DND-41 (cell line): ENCODE measurements at regions not wholly inside any gene's neighbourhood (a gene's known extent, or its start where the extent isn't known, plus 50 kb on each side); places are given as distances from the start of the nearest gene placed in this dataset.

Experiments
- ATAC-seq: fragments of 200-7000 bp; cut with Tn5 transposase; 3 replicates; pipeline ENCODE4 v1.9.1; 2021; ENCODE audit warnings: low read depth; ENCODE audit not compliant: insufficient read depth
- DNase-seq: peaks from one replicate; pipeline ENCODE4 v3.0.0-alpha.2; 2020
- H2AFZ ChIP-seq: 2 replicates; pipeline ENCODE4 v1.6.0; 2012; ENCODE audit warnings: low read depth, low read length
- H3K27ac ChIP-seq: 2 replicates; pipeline ENCODE4 v1.5.1; 2012; ENCODE audit warnings: low read length, inconsistent platforms
- H3K27me3 ChIP-seq: fragments of 200-600 bp; sonication (generic); 2 replicates; pipeline ENCODE4 v1.6.0; 2012; ENCODE audit warnings: low read length, mild to moderate bottlenecking, inconsistent platforms; ENCODE audit not compliant: insufficient read depth, poor library complexity
- H3K36me3 ChIP-seq: 2 replicates; pipeline ENCODE4 v1.5.1; 2012; ENCODE audit warnings: low read length, inconsistent platforms; ENCODE audit not compliant: insufficient read depth
- H3K4me1 ChIP-seq: 2 replicates; pipeline ENCODE4 v1.5.1; 2012; ENCODE audit warnings: mild to moderate bottlenecking, low read length; ENCODE audit not compliant: insufficient read depth
- H3K4me2 ChIP-seq: 2 replicates; pipeline ENCODE4 v1.6.0; 2012; ENCODE audit warnings: mild to moderate bottlenecking, moderate library complexity, low read length, inconsistent platforms; ENCODE audit not compliant: insufficient read depth
- H3K4me3 ChIP-seq, 2 experiments: fragments of 200-600 bp in 1 of 2; shearing (Covaris generic) in 1 of 2; 2 replicates each; pipeline ENCODE4 v1.5.1; 2012 to 2016; ENCODE audit warnings: inconsistent platforms in 2 of 2, low read length in 2 of 2, mild to moderate bottlenecking in 2 of 2, low read depth in 1 of 2, moderate library complexity in 1 of 2
- H3K79me2 ChIP-seq: 2 replicates; pipeline ENCODE4 v1.6.0; 2012; ENCODE audit warnings: low read length, inconsistent platforms; ENCODE audit not compliant: insufficient read depth
- H3K9ac ChIP-seq: 2 replicates; pipeline ENCODE4 v1.6.0; 2012; ENCODE audit warnings: low read depth, mild to moderate bottlenecking, inconsistent platforms, low read length, moderate library complexity
- H3K9me3 ChIP-seq: 2 replicates; pipeline ENCODE4 v1.5.1; 2012; ENCODE audit warnings: low read length, moderate library complexity, mild to moderate bottlenecking, inconsistent platforms; ENCODE audit not compliant: insufficient read depth, severe bottlenecking
- H4K20me1 ChIP-seq: 2 replicates; pipeline ENCODE4 v1.6.0; 2012; ENCODE audit warnings: low read length; ENCODE audit not compliant: insufficient read depth
- CTCF ChIP-seq: IDR thresholded peaks from 2 replicates; pipeline ENCODE4 v1.5.1; 2012; ENCODE audit warnings: borderline replicate concordance, low read length, moderate library complexity, mild to moderate bottlenecking; ENCODE audit not compliant: poor library complexity, severe bottlenecking; ENCODE audit errors: extremely low read depth
- EZH2 ChIP-seq: IDR thresholded peaks from 3 replicates; pipeline ENCODE4 v1.6.1; 2012; ENCODE audit warnings: borderline replicate concordance, low read depth, mild to moderate bottlenecking, moderate library complexity, low read length, inconsistent platforms; ENCODE audit not compliant: severe bottlenecking

- Histone ChIP-seq H3K4me2 (no peak overlapping the region), H4K20me1 (no peaks in the 10 kb centered on the region), H2AFZ (no peak overlapping the region), H3K9ac (no peak overlapping the region), H3K4me1 (no peaks in the 10 kb centered on the region), H3K27me3 (peaks cover 6% of the 10 kb centered on the region), H3K9me3 (no peaks in the 10 kb centered on the region), H3K36me3 (no peaks in the 10 kb centered on the region), H3K79me2 (no peaks in the 10 kb centered on the region), H3K4me3 (no peak overlapping the region), H3K27ac (no peak overlapping the region)
- TF ChIP-seq EZH2 = no peak
- no peak for DNase-seq
- ATAC-seq = no peak
These were observed 138.2 kb upstream of the PWP1 start for GRCh38 chr12:107547389-107547788.

- no peak overlapping the region for H3K4me2 ChIP-seq
- no peaks in the 10 kb centered on the region for H3K79me2 ChIP-seq
- H3K27me3 ChIP-seq = peaks cover 8% of the 10 kb centered on the region
- no peak overlapping the region for H2AFZ ChIP-seq
- H3K27ac ChIP-seq = no peak overlapping the region
- no peak overlapping the region for H3K4me3 ChIP-seq
- ATAC-seq = no peak
- H3K4me1 ChIP-seq = no peaks in the 10 kb centered on the region
- no peak for DNase-seq
- TF ChIP-seq EZH2 (no peak), CTCF (no peak)
- H3K9me3 ChIP-seq = no peaks in the 10 kb centered on the region
- no peaks in the 10 kb centered on the region for H4K20me1 ChIP-seq
- no peaks in the 10 kb centered on the region for H3K36me3 ChIP-seq
- no peak overlapping the region for H3K9ac ChIP-seq
These were observed 135.7 kb upstream of the PWP1 start for GRCh38 chr12:107549651-107550480.

- no peak overlapping the region for H3K4me2 ChIP-seq
- no peak for ATAC-seq
These were observed 134.2 kb upstream of the PWP1 start for GRCh38 chr12:107551434-107551833.

More at GRCh38 chr12:107551434-107551833, 134.2 kb upstream of the PWP1 start:
- H3K9me3 ChIP-seq = no peaks in the 10 kb centered on the region
- no peak overlapping the region for H3K9ac ChIP-seq
- no peak overlapping the region for H3K27ac ChIP-seq
- no peak overlapping the region for H2AFZ ChIP-seq
- H3K27me3 ChIP-seq = peaks cover 8% of the 10 kb centered on the region
- no peaks in the 10 kb centered on the region for H3K36me3 ChIP-seq
- no peak overlapping the region for H3K4me3 ChIP-seq
- DNase-seq = no peak
- TF ChIP-seq CTCF (no peak), EZH2 (no peak)
- no peaks in the 10 kb centered on the region for H3K79me2 ChIP-seq
- H4K20me1 ChIP-seq = no peaks in the 10 kb centered on the region
- H3K4me1 ChIP-seq = no peaks in the 10 kb centered on the region
